ENCODE measurements at regions not wholly inside any gene's neighbourhood (a gene's known extent, or its start where the extent isn't known, plus 50 kb on each side); places are given as distances from the start of the nearest gene placed in this dataset.

- H3K4me3 ChIP-seq (ENCODE audit: low read depth, low read length), result no peak overlapping the region
- DNase-seq (ENCODE audit: low read depth), result no peak
- H3K27me3 ChIP-seq (ENCODE audit: control insufficient read depth, insufficient read depth, low read length), result no peaks in the 10 kb centered on the region
- no peaks in the 10 kb centered on the region for H3K36me3 ChIP-seq (ENCODE audit: control insufficient read depth, insufficient read depth, low read length)
- FAIRE-seq, result no peak
- TF ChIP-seq CTCF (IDR thresholded peaks at IDR 0.05; ENCODE audit: insufficient read depth, low read length, severe bottlenecking), result no peak
Measured at GRCh38 chr3:162200836-162201235, 704.2 kb downstream of the OTOL1 start.

DNA sequence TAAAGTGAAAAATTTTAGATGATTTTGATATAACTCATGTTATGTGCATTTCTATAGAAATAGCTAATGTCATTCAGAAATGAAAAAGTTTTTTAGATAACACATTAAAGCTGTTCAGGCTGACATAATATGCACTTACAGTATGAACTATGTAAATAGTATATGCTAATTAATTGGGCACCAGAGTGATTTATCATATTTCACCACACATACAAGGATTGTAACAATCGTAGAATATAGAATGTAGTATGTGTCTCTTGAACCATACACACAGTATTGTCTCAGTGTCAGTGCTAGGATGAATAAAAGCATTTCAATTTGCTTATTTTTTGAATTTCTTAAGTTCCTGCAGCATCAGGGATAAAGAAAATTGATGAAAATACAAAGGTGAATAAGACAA, 710.0 kb downstream of the OTOL1 start:
- FAIRE-seq, result no peak
- TF ChIP-seq CTCF (IDR thresholded peaks at IDR 0.05; ENCODE audit: insufficient read depth, low read length, severe bottlenecking), result no peak
- H3K36me3 ChIP-seq (ENCODE audit: control insufficient read depth, insufficient read depth, low read length), result no peaks in the 10 kb centered on the region
- H3K4me3 ChIP-seq (ENCODE audit: low read depth, low read length), result no peak overlapping the region
- DNase-seq (ENCODE audit: low read depth), result no peak
- no peaks in the 10 kb centered on the region for H3K27me3 ChIP-seq (ENCODE audit: control insufficient read depth, insufficient read depth, low read length)

DNA sequence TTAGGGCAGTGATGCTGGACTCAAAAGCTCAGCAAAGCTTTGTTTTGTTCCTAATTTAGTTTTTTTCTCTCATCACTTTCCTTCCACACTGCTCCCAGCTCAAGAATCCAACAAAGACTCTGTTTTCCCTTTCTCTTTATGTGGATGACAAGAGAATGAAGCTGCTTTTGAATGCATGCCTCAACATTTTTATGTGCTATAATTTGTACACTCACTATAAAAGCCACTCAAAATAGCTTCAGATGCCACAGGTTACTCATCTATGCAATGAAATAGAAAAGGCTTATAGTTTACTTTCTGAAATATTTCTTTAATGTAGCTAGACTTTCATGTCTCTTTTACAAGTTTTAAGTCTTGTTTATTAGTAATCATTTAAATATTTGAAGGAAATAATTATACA, 714.9 kb downstream of the OTOL1 start:
- FAIRE-seq (no peak), DNase-seq (ENCODE audit: low read depth) (no peak)
- Histone ChIP-seq H3K36me3 (ENCODE audit: control insufficient read depth, insufficient read depth, low read length) (no peaks in the 10 kb centered on the region), H3K27me3 (ENCODE audit: control insufficient read depth, insufficient read depth, low read length) (no peaks in the 10 kb centered on the region), H3K4me3 (ENCODE audit: low read depth, low read length) (no peak overlapping the region)
- TF ChIP-seq CTCF (IDR thresholded peaks at IDR 0.05; ENCODE audit: insufficient read depth, low read length, severe bottlenecking), result no peak

- H3K27me3 ChIP-seq (ENCODE audit: control insufficient read depth, insufficient read depth, low read length), result no peaks in the 10 kb centered on the region
- no peak overlapping the region for H3K4me3 ChIP-seq (ENCODE audit: low read depth, low read length)
- no peak for TF ChIP-seq CTCF (IDR thresholded peaks at IDR 0.05; ENCODE audit: insufficient read depth, low read length, severe bottlenecking)
- no peak for DNase-seq (ENCODE audit: low read depth)
- H3K36me3 ChIP-seq (ENCODE audit: control insufficient read depth, insufficient read depth, low read length), result no peaks in the 10 kb centered on the region
- no peak for FAIRE-seq
Measured at GRCh38 chr3:162213196-162213595, 716.6 kb downstream of the OTOL1 start.

GRCh38 chr3:162213956-162214355, 717.3 kb downstream of the OTOL1 start:
- FAIRE-seq (no peak), DNase-seq (ENCODE audit: low read depth) (no peak)
- H3K36me3 ChIP-seq (ENCODE audit: control insufficient read depth, insufficient read depth, low read length), result no peaks in the 10 kb centered on the region
- no peak overlapping the region for H3K4me3 ChIP-seq (ENCODE audit: low read depth, low read length)
- no peaks in the 10 kb centered on the region for H3K27me3 ChIP-seq (ENCODE audit: control insufficient read depth, insufficient read depth, low read length)
- TF ChIP-seq CTCF (IDR thresholded peaks at IDR 0.05; ENCODE audit: insufficient read depth, low read length, severe bottlenecking), result no peak

DNA sequence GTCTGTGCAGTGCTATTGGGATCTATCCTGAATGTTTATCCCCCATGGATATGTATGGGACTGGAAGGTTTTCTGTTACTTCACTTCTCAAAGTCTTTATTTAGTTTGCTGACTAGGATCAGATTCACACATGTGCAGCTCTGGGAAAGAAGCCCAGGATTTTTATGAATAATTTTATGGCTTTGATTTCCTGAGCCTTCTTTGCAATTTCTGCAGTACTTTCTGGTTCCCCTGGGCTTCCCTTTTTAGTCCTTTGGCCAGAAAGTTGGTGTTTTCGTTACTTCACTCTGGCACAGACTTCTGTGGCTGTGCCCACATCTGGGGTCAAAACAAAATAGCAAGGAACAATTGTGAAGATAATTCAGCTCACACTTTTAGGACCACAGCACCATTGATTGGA, 721.0 kb downstream of the OTOL1 start:
- no peak for TF ChIP-seq CTCF (IDR thresholded peaks at IDR 0.05; ENCODE audit: insufficient read depth, low read length, severe bottlenecking)
- Histone ChIP-seq H3K27me3 (ENCODE audit: control insufficient read depth, insufficient read depth, low read length) (no peaks in the 10 kb centered on the region), H3K4me3 (ENCODE audit: low read depth, low read length) (no peak overlapping the region), H3K36me3 (ENCODE audit: control insufficient read depth, insufficient read depth, low read length) (no peaks in the 10 kb centered on the region)
- no peak for FAIRE-seq
- DNase-seq (ENCODE audit: low read depth), result no peak
